Right cardiac atrium (tissue), 5 donors: ENCODE measurements at regions not wholly inside any gene's neighbourhood (a gene's known extent, or its start where the extent isn't known, plus 50 kb on each side); places are given as distances from the start of the nearest gene placed in this dataset.

Experiments used
- ATAC-seq, 2 donors: fragments of 200-7000 bp; cut with Tn5 transposase; one replicate each; pipeline versions ENCODE4 v1.8.0 to v1.9.1; 2020; ENCODE audit warnings: moderate library complexity in 2 of 2, mild to moderate bottlenecking in 1 of 2
- DNase-seq, 3 donors: peaks; one replicate each; pipeline ENCODE4 v3.0.0-alpha.2; 2020
- H3K27ac ChIP-seq: one replicate; pipeline ENCODE4 v1.5.1; 2013; ENCODE audit warnings: mild to moderate bottlenecking, low read length, control low read depth, moderate library complexity
- H3K27me3 ChIP-seq: one replicate; pipeline ENCODE4 v1.6.1; 2013; ENCODE audit not compliant: control insufficient read depth, insufficient read depth
- H3K4me1 ChIP-seq: one replicate; pipeline ENCODE4 v1.6.1; 2013; ENCODE audit warnings: low read length; ENCODE audit not compliant: control insufficient read depth, insufficient read depth
- H3K4me3 ChIP-seq: one replicate; pipeline ENCODE4 v1.5.1; 2013; ENCODE audit warnings: low read length, control low read depth
- H3K9me3 ChIP-seq: one replicate; pipeline ENCODE4 v1.6.1; 2013; ENCODE audit warnings: low read length; ENCODE audit not compliant: control insufficient read depth
- WGBS: extraction: QIAGEN DNeasy Blood & Tissue Kit; methylation state at CpG from one replicate; pipeline ENCODE4 v1.1.7; 2013; 5-methylcytosine and 5-hydroxymethylcytosine counted together
- intact Hi-C, 4 donors: fragments of 100-400 bp; cut with DNase I; formaldehyde crosslinking; loops; one replicate each; pipeline versions ENCODE4 v1.11.0 to v1.14.0; 2022 to 2023
- donor health status: healthy with polysubstance abuse.
- donor health status: DM: no; HTN: yes; CAD: no.
- donor health status: DM: no; HTN: no; CAD: no.
- donor health status: DM: no; HTN: yes; CAD: no; lungs with severe emphysema.
- donor health status: DM: yes; HTN: yes; CAD: no.

- WGBS: 75% methylated on average over 2 of the region's 2 CpGs
- intact Hi-C loops: no loop called here
- no peak for ATAC-seq
- no peak overlapping the region for H3K4me3 ChIP-seq
- DNase-seq: no peak
- H3K27me3 ChIP-seq: no peaks in the 10 kb centered on the region
- no peaks in the 10 kb centered on the region for H3K9me3 ChIP-seq
- H3K27ac ChIP-seq: no peak overlapping the region
- no peaks in the 10 kb centered on the region for H3K4me1 ChIP-seq
These were observed 145.5 kb upstream of the ANO3 start for GRCh38 chr11:26186389-26186788.

- WGBS: 27% methylated on average over 2 of the region's 2 CpGs
- DNase-seq: no peak
- peak; percentile 49 to 75 for ATAC-seq
- H3K27ac ChIP-seq: no peak overlapping the region
- no peaks in the 10 kb centered on the region for H3K27me3 ChIP-seq
- no peaks in the 10 kb centered on the region for H3K4me1 ChIP-seq
- no peak overlapping the region for H3K4me3 ChIP-seq
- intact Hi-C loops: no loop called here
- H3K9me3 ChIP-seq: no peaks in the 10 kb centered on the region
These were observed 144.3 kb upstream of the ANO3 start for GRCh38 chr11:26187639-26188038.

GRCh38 chr11:26188554-26188953 lies 143.4 kb upstream of the ANO3 start:
- H3K4me3 ChIP-seq: no peak overlapping the region
- intact Hi-C loops: no loop called here
- H3K27ac ChIP-seq: no peak overlapping the region
- DNase-seq (no peak), ATAC-seq (peak; percentile 28 to 64)
- H3K4me1 ChIP-seq: no peaks in the 10 kb centered on the region
- H3K27me3 ChIP-seq: no peaks in the 10 kb centered on the region
- H3K9me3 ChIP-seq: no peaks in the 10 kb centered on the region

- no peak overlapping the region for H3K4me3 ChIP-seq
- DNase-seq (no peak), ATAC-seq (no peak)
- H3K27me3 ChIP-seq: no peaks in the 10 kb centered on the region
- no peaks in the 10 kb centered on the region for H3K9me3 ChIP-seq
- H3K27ac ChIP-seq: no peak overlapping the region
- intact Hi-C loops: no loop called here
- 93% methylated on average over 6 of the region's 6 CpGs for WGBS
- H3K4me1 ChIP-seq: no peaks in the 10 kb centered on the region
These were observed 140.7 kb upstream of the ANO3 start for GRCh38 chr11:26191193-26191592.

GRCh38 chr11:26193694-26194365 lies 138.1 kb upstream of the ANO3 start:
- peaks cover 1% of the 10 kb centered on the region for H3K9me3 ChIP-seq
- intact Hi-C loops: no loop called here
- no peaks in the 10 kb centered on the region for H3K27me3 ChIP-seq
- H3K4me1 ChIP-seq: no peaks in the 10 kb centered on the region
- H3K27ac ChIP-seq: no peak overlapping the region
- DNase-seq (no peak), ATAC-seq (no peak)
- H3K4me3 ChIP-seq: no peak overlapping the region

GRCh38 chr11:26194881-26195280 lies 137.0 kb upstream of the ANO3 start:
- H3K4me1 ChIP-seq: no peaks in the 10 kb centered on the region
- intact Hi-C loops: no loop called here
- H3K27ac ChIP-seq: no peak overlapping the region
- ATAC-seq (no peak), DNase-seq (no peak)
- no peak overlapping the region for H3K4me3 ChIP-seq
- 70% methylated on average over 1 of the region's 1 CpG for WGBS
- H3K27me3 ChIP-seq: no peaks in the 10 kb centered on the region
- peaks cover 1% of the 10 kb centered on the region for H3K9me3 ChIP-seq

- intact Hi-C loops: no loop called here
- 82% methylated on average over 4 of the region's 4 CpGs for WGBS
- DNase-seq: no peak
These were observed 133.3 kb upstream of the ANO3 start for GRCh38 chr11:26198532-26199096.

GRCh38 chr11:26199331-26200095 lies 132.4 kb upstream of the ANO3 start:
- Histone ChIP-seq H3K27ac (no peak overlapping the region), H3K9me3 (peaks cover 1% of the 10 kb centered on the region), H3K4me3 (no peak overlapping the region), H3K4me1 (no peaks in the 10 kb centered on the region), H3K27me3 (no peaks in the 10 kb centered on the region)
- DNase-seq: no peak
- intact Hi-C loops: no loop called here
- ATAC-seq: no peak
- WGBS: 74% methylated on average over 4 of the region's 4 CpGs

More at GRCh38 chr11:26198532-26199096, 133.3 kb upstream of the ANO3 start:
- H3K4me3 ChIP-seq: no peak overlapping the region
- H3K27me3 ChIP-seq: no peaks in the 10 kb centered on the region
- no peak for ATAC-seq
- H3K9me3 ChIP-seq: peaks cover 1% of the 10 kb centered on the region
- no peaks in the 10 kb centered on the region for H3K4me1 ChIP-seq
- no peak overlapping the region for H3K27ac ChIP-seq

- Histone ChIP-seq H3K4me1 (no peaks in the 10 kb centered on the region), H3K9me3 (peaks cover 1% of the 10 kb centered on the region), H3K27me3 (no peaks in the 10 kb centered on the region), H3K27ac (no peak overlapping the region), H3K4me3 (no peak overlapping the region)
- ATAC-seq (no peak), DNase-seq (no peak)
- intact Hi-C loops: no loop called here
- 87% methylated on average over 2 of the region's 2 CpGs for WGBS
These were observed 130.5 kb upstream of the ANO3 start for GRCh38 chr11:26201411-26201810.

- Histone ChIP-seq H3K27ac (no peak overlapping the region), H3K4me3 (no peak overlapping the region), H3K4me1 (no peaks in the 10 kb centered on the region), H3K9me3 (peaks cover 1% of the 10 kb centered on the region), H3K27me3 (no peaks in the 10 kb centered on the region)
- intact Hi-C loops: no loop called here
- no peak for ATAC-seq
- DNase-seq: no peak
- 92% methylated on average over 2 of the region's 2 CpGs for WGBS
These were observed 129.2 kb upstream of the ANO3 start for GRCh38 chr11:26202754-26203153.

- intact Hi-C loops: no loop called here
- Histone ChIP-seq H3K9me3 (no peaks in the 10 kb centered on the region), H3K27me3 (no peaks in the 10 kb centered on the region), H3K27ac (no peak overlapping the region), H3K4me1 (no peaks in the 10 kb centered on the region), H3K4me3 (no peak overlapping the region)
- no peak for DNase-seq
- ATAC-seq: no peak
- 66% methylated on average over 2 of the region's 2 CpGs for WGBS
These were observed 127.8 kb upstream of the ANO3 start for GRCh38 chr11:26204101-26204500.
